ENCODE measurements at regions not wholly inside any gene's neighbourhood (a gene's known extent, or its start where the extent isn't known, plus 50 kb on each side); places are given as distances from the start of the nearest gene placed in this dataset.

DNA sequence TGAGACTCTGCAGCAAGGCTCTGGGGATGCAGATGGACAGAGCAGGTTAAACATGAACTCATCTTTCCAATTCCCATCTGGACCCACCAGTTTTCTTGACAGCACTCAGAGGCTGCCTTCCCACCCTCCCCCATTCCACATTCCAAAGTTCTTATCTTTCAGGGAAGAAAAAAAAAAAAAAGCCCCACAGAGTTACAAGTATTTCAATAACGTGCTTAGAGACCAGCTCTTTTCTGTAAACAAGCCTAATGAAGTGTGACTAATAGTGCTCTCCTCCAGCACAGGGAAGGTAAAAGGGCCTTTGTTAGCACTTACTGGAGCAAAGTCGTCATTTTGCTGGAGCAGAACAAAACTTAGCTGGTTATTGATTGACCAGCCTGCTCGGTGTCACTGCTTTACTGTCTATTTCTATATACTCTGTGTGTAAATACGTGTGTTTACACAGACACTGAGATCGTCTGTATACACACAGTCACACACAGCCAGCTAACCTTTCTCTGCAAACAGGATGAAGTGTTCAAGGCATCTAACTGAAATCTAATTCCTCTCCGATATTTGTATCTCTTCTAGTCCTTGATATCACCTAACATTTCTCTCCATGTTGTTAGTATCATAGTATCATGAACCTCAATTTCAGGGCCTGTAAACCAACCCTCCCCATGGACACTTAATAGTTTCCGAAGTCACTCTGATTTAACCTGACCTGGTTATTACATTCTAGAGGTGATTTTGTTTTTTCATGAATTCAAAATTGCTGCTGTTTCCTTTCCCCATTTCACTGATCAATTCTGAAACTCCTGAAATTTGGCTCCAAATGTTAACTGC is 84.9 kb downstream of the ZNF608 start:
- no peak for TF ChIP-seq POLR2AphosphoS5 (IDR thresholded peaks at IDR 0.05)
- TF ChIP-seq, protein P1, sequence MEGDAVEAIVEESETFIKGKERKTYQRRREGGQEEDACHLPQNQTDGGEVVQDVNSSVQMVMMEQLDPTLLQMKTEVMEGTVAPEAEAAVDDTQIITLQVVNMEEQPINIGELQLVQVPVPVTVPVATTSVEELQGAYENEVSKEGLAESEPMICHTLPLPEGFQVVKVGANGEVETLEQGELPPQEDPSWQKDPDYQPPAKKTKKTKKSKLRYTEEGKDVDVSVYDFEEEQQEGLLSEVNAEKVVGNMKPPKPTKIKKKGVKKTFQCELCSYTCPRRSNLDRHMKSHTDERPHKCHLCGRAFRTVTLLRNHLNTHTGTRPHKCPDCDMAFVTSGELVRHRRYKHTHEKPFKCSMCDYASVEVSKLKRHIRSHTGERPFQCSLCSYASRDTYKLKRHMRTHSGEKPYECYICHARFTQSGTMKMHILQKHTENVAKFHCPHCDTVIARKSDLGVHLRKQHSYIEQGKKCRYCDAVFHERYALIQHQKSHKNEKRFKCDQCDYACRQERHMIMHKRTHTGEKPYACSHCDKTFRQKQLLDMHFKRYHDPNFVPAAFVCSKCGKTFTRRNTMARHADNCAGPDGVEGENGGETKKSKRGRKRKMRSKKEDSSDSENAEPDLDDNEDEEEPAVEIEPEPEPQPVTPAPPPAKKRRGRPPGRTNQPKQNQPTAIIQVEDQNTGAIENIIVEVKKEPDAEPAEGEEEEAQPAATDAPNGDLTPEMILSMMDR (IDR thresholded peaks at IDR 0.05 in 8 of 11, conservative IDR thresholded peaks at IDR 0.05 in 3 of 11): no peak

All from spleen (tissue), 7 donors.